ENCODE measurements at regions not wholly inside any gene's neighbourhood (a gene's known extent, or its start where the extent isn't known, plus 50 kb on each side); places are given as distances from the start of the nearest gene placed in this dataset.

- DNase-seq (ENCODE audit: low read depth), result no peak
These were observed 142.0 kb upstream of the ATP1B1 start for GRCh38 chr1:168964478-168964877.

GRCh38 chr1:168966217-168966616, 140.3 kb upstream of the ATP1B1 start:
- no peak for DNase-seq (ENCODE audit: low read depth)

GRCh38 chr1:168966636-168967035, 139.9 kb upstream of the ATP1B1 start:
- no peak for DNase-seq (ENCODE audit: low read depth)

- DNase-seq (ENCODE audit: low read depth), result no peak
These were observed 135.4 kb upstream of the ATP1B1 start for GRCh38 chr1:168970926-168971659.

GRCh38 chr1:168972225-168972624, 134.3 kb upstream of the ATP1B1 start:
- DNase-seq (ENCODE audit: low read depth), result no peak

- DNase-seq (ENCODE audit: low read depth), result no peak
These were observed 133.6 kb upstream of the ATP1B1 start for GRCh38 chr1:168972887-168973286.

GRCh38 chr1:168974117-168974516, 132.4 kb upstream of the ATP1B1 start:
- DNase-seq (ENCODE audit: low read depth), result no peak

- no peak for DNase-seq (ENCODE audit: low read depth)
These were observed 131.9 kb upstream of the ATP1B1 start for GRCh38 chr1:168974611-168975010.

GRCh38 chr1:168976267-168976666, 130.2 kb upstream of the ATP1B1 start:
- DNase-seq (ENCODE audit: low read depth), result no peak

GRCh38 chr1:168977618-168978017, 128.9 kb upstream of the ATP1B1 start:
- no peak for DNase-seq (ENCODE audit: low read depth)

- no peak for DNase-seq (ENCODE audit: low read depth)
These were observed 127.2 kb upstream of the ATP1B1 start for GRCh38 chr1:168979276-168979675.

GRCh38 chr1:168980180-168980579, 126.3 kb upstream of the ATP1B1 start:
- no peak for DNase-seq (ENCODE audit: low read depth)

GRCh38 chr1:168980656-168981055, 125.8 kb upstream of the ATP1B1 start:
- DNase-seq (ENCODE audit: low read depth), result no peak

GRCh38 chr1:168982778-168983177, 123.7 kb upstream of the ATP1B1 start:
- no peak for DNase-seq (ENCODE audit: low read depth)

GRCh38 chr1:168987330-168987729, 119.2 kb upstream of the ATP1B1 start:
- DNase-seq (ENCODE audit: low read depth), result no peak

- no peak for DNase-seq (ENCODE audit: low read depth)
These were observed 118.6 kb upstream of the ATP1B1 start for GRCh38 chr1:168987923-168988322.

GRCh38 chr1:168989985-168990384, 116.5 kb upstream of the ATP1B1 start:
- DNase-seq (ENCODE audit: low read depth), result no peak

GRCh38 chr1:168991667-168992475, 114.6 kb upstream of the ATP1B1 start:
- DNase-seq (ENCODE audit: low read depth), result no peak

- DNase-seq (ENCODE audit: low read depth), result no peak
These were observed 105.1 kb upstream of the ATP1B1 start for GRCh38 chr1:169001353-169001752.

GRCh38 chr1:169003864-169004516, 102.5 kb upstream of the ATP1B1 start:
- no peak for DNase-seq (ENCODE audit: low read depth)

GRCh38 chr1:169005776-169006175, 100.7 kb upstream of the ATP1B1 start:
- no peak for DNase-seq (ENCODE audit: low read depth)

- DNase-seq (ENCODE audit: low read depth), result no peak
These were observed 96.8 kb upstream of the ATP1B1 start for GRCh38 chr1:169009666-169010065.

- DNase-seq (ENCODE audit: low read depth), result no peak
These were observed 94.1 kb upstream of the ATP1B1 start for GRCh38 chr1:169012416-169012815.
